HPDE6-E6E7 (cell line): ENCODE measurements at regions not wholly inside any gene's neighbourhood (a gene's known extent, or its start where the extent isn't known, plus 50 kb on each side); places are given as distances from the start of the nearest gene placed in this dataset.

Experiments
- DNase-seq: peaks from one replicate; pipeline ENCODE4 v3.0.0; 2011; ENCODE audit warnings: missing footprints; ENCODE audit errors: extremely low spot score

DNA sequence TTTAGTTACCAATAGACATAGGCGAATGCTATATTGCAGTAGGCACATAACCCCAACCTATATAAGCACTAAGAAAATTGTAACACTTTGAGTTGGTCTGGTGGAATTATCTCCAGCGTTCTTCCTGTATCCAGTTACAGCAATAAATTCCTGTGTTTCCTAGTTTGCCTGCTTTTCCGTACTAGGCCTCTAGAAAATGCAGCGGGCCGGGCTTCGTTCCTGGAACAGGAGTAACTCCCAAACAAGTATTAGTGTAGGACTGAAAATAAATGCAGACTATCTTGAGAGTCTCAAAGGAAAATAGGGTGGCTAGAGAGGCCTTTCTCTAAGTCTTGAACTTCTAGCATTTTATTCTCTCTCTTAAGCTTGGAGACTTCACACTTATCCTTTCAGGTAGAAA, 159.8 kb downstream of the OR13H1 start:
- DNase-seq: no peak

DNA sequence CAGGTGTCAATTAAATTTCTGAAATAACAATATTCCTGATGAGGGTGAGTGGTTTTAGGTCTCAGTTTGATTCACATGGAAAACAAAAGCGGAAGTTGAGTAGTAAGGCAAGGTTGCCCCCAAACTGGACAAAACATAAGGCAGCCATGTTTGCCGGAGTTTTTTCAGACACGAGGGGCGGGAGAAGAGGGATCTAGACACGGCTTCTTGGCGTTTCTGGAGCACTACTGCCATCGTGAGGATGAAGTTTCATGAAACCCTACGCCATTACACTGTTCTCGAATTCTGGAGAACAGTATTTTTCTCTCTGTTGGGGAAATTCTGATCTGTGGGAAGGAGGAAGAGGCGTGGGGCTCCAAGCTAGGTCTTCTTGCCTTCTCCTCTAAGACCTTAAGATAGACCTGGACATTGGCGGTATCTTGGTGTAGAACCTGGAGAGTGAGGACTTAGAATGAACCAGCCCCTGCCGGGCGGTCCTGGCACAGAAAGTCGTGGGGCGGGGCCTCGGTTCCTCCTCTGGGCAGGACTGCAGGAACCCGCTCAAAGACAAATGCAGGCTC, 160.3 kb downstream of the OR13H1 start:
- DNase-seq: no peak

DNA sequence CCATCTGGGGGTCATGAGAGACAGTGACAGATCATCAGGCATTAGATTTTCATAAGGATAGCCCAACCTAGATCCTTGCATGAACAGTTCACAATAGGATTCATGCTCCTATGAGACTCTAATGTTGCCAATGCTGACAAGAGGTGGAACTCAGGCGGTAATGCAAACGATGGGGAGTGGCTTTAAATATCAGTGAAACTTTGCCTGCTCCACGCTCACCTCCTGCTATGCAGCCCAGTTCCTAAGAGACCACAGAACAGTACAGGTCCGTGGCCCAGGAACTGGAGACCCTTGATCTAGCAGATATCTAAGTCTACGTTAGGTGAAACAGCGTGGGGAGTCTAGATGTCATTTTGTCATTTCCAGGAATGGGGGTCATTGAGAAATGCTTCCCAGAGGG, 165.7 kb downstream of the OR13H1 start:
- DNase-seq: no peak

DNA sequence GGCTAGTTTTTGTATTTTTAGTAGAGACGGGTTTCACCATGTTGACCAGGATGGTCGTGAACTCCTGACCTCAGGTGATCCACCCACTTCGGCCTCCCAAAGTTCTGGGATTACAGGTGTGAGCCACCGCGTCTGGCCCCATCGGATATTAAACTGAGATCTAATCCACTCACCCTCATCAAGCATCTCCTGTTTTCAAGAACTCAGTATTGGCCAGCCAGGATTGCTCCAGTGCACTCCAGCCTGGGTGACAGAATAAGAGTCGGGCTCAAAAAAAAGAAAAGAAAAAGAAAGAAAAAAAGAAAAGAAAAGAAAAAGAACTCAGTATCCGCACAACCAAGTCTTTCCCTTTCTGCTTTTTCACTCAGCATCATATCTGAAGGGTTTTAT, 167.6 kb downstream of the OR13H1 start:
- no peak for DNase-seq

DNA sequence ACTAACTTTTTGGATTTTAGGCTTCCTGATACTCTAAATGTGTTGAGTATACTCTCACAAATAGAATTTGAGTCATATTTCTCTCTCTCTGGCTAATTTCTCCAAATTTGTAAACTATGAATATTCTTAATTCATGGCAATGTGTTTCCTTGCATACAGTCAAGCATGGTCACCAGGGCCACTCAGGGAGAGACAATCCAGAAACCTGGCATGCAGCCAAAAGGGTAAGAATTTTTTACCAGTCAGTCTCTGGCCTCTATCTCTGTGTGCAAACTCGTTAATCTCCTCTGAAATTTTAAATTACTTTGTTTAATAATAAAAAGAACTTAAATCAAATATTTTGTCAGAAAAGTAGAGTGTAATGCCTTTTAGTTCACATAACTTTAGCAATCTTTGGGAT, 179.8 kb downstream of the OR13H1 start:
- no peak for DNase-seq

DNA sequence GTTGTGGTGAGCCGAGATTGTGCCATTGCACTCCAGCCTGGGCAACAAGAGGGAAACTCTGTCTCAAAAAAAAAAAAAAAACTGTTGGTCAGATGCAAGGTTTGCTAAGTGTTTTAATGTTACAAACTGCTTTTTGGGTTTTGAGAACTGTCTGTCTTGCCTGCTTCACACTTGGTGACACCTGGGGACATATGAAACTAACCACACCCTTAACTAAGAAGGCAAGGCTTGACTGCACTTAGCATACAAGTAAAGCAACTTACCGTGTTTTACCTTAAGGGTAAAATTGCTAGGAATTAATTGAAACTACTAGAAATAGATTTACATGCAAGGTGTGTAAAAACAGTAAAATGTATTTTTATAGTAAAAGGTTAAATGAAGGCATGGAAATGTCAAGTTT, 180.4 kb downstream of the OR13H1 start:
- DNase-seq: no peak

DNA sequence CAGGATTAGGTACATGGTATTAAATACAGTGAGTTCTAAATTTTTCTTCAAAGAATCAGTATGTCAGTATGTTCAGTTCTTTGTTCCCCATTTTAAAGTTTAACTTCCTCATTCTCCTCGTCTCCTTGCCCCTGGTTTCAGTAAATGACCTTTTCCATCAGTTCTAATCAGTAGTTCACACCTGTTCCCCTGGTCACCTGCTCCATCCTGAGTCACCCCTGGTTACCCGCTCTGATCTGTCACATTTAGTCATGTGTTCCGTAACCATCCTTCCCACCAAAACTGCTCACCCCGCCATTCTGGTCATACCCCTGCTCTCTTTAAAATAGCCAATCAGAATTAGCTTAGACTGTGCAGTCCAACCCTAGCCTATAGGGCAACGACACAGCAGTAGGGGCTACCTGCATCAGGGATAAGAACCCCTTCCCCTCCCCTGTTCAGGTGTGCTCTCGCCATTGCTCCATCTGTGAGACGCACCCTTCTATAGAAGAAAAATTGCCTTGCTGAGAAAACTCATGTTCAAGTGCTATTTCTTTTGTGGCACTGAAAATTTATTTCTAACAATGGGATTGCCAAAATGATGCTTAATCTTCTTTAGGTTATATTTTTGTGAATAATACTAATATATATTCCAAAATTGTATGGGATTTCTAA, 181.3 kb downstream of the OR13H1 start:
- no peak for DNase-seq

DNA sequence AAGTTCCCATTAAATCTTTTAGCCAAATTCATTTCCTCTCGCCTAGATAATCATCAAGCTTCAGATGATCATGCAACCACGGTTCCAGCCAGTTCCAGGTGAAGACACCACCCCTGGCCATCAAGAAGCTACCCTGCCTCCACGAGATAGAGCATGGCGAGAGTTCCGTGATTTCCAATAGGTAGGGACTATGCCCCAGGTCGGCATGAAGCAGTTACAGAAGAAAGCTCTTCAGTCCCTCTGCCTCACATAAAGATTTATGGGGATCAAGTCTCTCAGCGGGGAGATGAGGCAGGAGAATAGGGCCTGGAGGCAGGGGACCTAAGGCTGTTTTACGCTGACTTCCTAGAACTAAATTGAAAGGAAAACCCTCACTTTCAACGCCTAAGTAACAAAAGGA, 183.9 kb downstream of the OR13H1 start:
- DNase-seq: no peak

DNA sequence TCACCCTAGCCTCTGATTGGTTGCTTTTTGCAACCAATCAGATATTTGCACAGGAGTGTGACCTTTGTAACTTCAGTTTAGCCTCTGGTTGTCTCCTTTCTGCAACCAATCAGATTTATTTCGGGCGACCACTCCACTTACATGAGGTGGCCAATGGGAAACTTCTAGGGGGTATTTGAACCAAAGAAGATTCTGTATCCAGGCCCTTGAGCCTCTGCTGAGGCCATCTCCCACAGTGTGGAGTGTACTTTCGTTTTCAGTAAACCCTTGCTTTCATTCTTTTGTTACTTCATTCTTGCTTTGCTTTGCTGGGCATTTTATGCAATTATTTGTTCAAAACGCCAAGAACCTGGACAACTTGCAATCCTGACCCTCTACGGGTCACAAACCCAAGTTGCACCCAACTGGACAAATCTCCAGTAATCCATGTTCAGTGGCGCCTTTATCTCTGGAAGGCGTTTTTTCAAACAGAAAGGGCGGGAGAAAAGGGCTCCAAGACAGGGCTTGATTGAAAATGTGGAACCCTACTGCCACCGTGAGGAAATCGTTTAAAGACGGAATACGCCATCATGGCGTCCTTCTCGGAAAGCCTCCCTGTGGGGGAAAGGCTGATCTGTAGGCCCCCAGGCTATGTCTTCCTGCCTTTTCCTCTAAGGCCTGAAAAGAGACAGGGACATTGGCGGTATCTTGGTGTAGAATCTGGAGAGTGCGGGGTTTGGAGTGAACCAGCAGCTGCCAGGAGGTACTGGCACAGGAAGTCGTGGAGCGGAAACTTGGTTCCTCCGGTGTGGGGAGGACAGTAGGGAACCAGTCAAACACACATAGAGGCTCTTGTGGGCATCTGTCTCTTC, 184.6 kb downstream of the OR13H1 start:
- DNase-seq: no peak

DNA sequence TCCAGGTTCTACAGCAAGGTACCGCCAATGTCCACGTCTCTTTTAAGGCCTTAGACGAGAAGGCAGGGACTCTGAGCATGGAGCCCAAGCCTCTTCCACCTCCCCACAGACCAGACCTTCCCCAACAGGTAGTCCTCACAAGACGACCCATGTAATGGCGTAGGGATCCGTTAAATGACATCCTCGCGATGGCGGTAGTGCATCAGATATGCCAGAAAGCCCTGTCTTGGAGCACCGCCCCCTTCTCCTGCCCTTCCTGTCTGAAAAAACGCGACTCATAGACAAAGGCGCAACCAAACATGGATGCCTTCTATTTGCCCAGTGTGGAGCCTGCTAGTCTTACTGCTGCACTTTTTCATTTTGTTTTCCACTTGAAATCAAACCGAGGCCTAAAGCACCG, 185.4 kb downstream of the OR13H1 start:
- no peak for DNase-seq

DNA sequence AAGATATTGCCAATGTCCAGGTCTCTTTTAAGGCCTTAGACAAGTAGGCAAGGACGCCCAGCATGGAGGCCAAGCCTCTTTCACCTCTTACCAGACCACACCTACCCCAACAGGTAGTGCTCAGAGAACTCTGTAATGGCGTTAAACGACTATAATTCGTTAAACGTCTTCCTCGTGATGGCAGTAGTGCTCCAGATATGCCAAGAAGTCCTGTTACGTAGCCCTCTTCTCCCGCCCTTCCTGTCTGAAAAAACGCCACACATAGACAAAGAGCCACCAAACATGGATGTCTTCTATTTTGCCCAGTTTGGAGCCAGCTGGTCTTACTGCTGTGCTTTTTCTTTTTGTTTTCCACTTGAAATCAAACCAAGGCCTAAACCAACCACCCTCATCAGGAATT, 190.7 kb downstream of the OR13H1 start:
- DNase-seq: no peak

DNA sequence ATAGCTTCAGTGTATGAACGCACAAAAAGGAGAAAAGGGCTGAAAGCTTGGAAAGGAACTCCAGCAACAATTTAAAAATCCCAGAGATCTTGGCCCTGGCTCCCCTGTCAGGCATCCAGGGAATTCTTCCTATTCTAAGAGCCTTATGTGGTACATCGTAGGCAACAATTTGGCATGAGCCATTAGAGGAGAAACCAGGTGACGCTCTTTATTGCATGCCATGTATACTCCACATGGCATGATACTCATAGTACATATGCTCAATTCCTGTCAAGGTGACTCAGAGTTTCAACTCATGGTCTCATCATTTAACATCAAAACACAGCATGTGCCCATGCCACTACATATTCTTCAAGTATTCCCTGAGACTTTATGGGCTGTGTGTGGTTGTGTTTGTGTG, 191.3 kb downstream of the OR13H1 start:
- no peak for DNase-seq

DNA sequence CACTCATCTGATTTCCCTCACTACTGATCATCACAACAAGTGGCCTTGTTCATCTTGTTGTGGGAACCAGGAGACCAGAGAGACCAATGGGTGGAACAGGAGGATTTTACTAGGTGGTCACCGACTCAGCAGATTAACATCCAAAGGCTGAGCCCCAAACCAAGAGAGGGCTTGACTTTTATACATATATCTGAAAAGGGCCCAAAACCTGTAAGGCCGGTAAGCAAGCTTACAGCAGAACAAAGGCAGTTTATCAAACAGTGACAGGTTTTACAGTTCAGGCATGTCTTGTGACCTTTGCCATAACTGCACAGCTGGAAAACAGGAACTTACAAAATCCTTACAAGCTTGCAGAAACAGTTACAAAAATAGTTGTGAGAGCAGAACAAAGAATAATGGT, 195.9 kb downstream of the OR13H1 start:
- DNase-seq: no peak

DNA sequence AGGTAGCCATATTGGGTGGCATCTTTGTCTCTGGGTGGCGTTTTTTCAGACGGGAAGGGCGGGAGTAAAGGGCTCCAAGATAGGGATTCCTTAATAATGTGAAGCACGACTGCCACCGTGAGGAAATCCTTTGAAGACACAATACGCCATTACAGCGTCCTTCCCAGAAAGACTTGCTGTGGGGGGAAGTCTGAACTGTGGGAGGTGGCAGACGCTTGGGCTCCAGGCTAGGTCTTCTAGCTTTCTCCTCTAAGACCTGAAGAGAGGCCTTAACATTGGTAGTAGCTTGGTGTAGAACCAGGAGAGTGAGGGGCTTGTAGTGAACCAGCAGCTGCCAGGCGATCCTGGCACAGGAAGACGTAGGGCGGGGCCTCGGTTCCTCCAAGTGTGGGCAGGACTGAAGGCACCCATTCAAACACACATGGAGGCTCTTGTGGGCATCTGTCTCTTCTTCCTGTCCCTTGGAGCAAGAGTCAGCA, 197.3 kb downstream of the OR13H1 start:
- no peak for DNase-seq

DNA sequence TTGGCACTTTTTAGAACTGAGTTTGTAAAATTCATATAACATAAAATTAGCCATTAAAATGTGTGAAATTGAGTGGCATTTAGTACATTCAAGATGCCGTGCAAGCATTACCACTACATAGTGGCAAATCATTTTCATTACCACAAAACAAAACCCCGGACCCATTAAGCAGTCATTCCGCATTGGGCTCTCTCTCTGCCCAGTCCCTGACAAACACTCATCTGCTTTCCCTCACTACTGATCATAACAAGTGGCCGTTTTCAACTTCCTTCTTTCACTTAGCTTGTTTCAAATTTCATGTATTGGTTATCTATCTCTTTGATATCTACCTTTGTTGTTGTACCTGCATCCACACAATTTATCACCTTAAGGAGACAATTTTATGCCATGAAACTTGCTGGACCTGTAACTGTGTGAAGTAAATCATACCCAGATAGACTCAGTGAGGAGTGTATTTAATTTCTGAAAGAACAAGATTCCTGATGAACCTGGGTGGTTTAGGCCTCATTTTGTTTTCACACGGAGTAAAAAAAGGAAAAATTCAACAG, 202.1 kb downstream of the OR13H1 start:
- DNase-seq: no peak

DNA sequence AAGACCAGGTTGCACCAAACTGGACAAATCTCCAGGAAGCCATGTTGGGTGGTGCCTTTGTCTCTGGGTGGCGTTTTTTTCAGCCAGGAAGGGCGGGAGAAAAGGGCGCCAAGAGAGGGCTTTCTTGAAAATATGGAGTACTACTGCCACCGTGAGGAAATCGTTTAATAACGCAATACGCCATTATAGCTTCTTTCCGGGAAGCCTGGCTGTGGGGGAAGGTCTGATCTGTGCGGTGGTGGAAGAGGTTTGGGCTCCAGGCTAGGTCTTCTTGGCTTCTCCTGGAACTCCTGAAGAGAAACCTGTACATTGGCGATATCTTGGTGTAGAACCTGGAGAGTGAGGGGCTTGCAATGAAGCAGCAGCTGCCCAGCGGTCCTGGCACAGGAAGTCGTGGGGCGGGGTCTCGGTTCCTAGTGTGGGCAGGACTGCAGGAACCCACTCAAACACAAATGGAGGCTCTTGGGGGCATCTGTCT, 202.7 kb downstream of the OR13H1 start:
- DNase-seq: no peak

DNA sequence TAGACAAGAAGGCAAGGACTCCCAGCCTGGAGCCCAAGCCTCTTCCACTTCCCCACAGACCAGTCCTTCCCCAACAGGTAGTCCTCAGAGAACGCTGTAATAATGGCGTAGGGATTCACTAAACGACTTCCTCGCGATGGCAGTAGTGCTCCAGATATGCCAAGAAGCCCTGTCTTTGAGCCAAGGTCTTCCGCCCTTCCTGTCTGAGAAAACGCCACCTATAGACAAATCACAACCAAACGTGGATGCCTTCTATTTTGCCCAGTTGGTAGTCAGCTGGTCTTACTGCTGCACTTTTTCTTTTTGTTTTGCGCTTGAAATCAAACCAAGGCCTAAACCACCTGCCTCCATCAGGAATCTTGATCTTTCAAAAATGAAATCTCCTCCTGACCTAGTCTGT, 203.3 kb downstream of the OR13H1 start:
- no peak for DNase-seq

DNA sequence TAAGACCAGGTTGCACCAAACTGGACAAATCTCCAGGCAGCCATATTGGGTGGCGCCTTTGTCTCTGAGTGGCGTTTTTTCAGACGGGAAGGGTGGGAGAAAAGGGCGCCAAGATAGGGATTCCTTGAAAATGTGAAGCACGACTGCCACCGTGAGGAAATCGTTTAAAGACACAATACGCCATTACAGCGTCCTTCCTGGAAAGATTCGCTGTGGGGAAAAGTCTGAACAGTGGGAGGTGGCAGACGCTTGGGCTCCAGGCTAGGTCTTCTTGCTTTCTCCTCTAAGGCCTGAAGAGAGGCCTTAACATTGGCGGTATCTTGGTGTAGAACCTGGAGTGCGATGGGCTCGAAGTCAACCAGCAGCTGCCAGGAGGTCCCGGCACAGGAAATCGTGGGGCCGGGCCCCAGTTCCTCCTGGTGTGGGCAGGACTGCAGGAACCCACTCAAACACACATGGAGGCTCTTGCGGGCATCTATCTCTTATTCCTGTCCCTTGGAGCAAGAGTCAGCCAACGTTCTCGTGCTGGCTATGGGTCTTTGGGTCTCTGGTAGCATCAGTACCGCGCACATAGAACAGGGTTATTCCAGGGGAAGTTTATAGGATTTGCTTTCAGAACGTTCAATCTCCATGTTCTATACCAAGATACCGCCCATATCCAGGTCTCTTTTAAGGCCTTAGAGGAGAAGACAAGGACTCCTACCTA, 208.8 kb downstream of the OR13H1 start:
- DNase-seq: no peak

DNA sequence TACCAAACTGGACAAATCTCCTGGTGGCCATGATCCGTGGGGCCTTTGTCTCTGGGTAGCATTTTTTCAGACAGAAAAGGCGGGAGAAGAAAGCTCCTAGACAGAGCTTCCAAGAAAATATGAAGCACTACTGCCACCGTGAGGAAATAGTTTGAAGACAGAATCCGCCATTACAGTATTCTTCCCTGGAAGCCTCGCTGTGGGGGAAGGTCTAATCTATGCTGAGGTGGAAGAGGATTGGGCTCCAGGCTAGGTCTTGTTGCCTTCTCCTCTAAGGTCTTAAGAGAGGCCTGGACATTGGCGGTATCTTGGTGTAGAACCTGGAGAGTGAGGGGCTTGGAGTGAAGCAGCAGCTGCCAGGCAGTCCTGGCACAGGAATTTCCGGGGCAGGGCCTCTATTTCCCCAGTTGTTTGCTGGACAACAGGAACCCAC, 218.9 kb downstream of the OR13H1 start:
- DNase-seq: no peak

DNA sequence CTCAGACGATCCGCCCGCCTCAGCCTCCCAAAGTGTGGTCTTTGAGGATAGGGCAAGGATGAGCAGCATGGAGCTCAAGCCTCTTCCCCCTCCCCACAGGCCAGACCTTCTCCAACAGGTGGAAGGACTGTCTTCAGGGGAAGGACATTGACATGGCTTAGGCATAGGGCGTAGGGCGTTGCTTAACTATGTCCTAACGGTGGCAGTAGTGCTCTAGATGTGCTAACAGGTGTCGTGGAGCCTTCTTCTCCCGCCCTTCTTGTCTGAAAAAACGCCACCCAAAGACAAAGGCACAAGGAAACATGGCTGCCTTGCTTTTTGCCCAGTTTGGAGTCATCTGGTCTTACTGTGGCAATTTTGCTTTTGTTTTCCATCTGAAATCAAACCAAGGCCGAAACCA, 219.8 kb downstream of the OR13H1 start:
- DNase-seq: no peak

DNA sequence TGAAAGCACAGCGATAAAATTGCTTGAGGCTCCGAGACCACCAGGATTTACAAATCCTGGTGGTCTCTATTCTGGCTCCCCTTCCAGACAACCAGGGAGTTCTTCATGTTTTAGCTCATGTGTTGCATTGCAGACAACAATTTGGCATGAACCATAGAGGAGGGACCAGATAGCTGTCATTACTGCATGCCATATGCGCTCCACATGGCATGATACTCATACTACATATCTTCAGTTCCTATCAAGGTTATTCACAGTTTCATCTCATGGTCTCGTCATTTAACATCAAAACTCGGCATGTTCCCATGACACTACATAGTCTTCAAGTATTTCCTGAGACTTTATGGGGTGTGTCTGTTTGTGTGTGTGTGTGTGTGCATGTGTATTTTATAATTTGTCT, 220.3 kb downstream of the OR13H1 start:
- no peak for DNase-seq
